Adrenal gland (tissue), 5 donors: ENCODE measurements at regions not wholly inside any gene's neighbourhood (a gene's known extent, or its start where the extent isn't known, plus 50 kb on each side); places are given as distances from the start of the nearest gene placed in this dataset.

Source experiments
- CTCF ChIP-seq, 6 experiments: fragments of 450-650 bp in 4 of 6; fragments of 200-600 bp in 2 of 6; sonication (generic) in 1 of 6; IDR thresholded peaks; 1 replicate in 5 of 6; 2 replicates in 1 of 6; pipeline versions ENCODE4 v1.5.1 to v1.8.0; 2016 to 2021; ENCODE audit warnings: antibody characterized with exemption in 6 of 6, mild to moderate bottlenecking in 2 of 6, moderate library complexity in 1 of 6
- POLR2A ChIP-seq, 2 donors: fragments of 450-650 bp; IDR thresholded peaks; one replicate each; pipeline ENCODE4 v1.6.1; 2017; ENCODE audit warnings: antibody characterized with exemption in 2 of 2, mild to moderate bottlenecking in 2 of 2, moderate library complexity in 1 of 2
- donor health status: DM: no; HTN: no; CAD: no.

- TF ChIP-seq POLR2A (IDR thresholded peaks at IDR 0.05) (no peak), CTCF (IDR thresholded peaks at IDR 0.05) (no peak)
These were observed 124.3 kb downstream of the TMEM17 start for GRCh38 chr2:62381656-62382055.
